Spleen (tissue), 7 donors: ENCODE measurements at regions not wholly inside any gene's neighbourhood (a gene's known extent, or its start where the extent isn't known, plus 50 kb on each side); places are given as distances from the start of the nearest gene placed in this dataset.

Experiments
- POLR2A ChIP-seq, 3 donors: fragments of 450-650 bp; IDR thresholded peaks; one replicate each; pipeline ENCODE4 v1.5.1; 2017; ENCODE audit warnings: antibody characterized with exemption in 3 of 3, mild to moderate bottlenecking in 1 of 3
- POLR2AphosphoS5 ChIP-seq, 3 donors: sonication (generic); formaldehyde crosslinking; IDR thresholded peaks; one replicate each; pipeline ENCODE4 v1.5.1; 2017; ENCODE audit warnings: antibody characterized with exemption in 3 of 3
- TF ChIP-seq, protein P1 (sequence below), 11 experiments: fragments of 200-600 bp in 7 of 11; fragments of 450-650 bp in 4 of 11; sonication (generic) in 4 of 11; IDR thresholded peaks in 8 of 11; conservative IDR thresholded peaks in 3 of 11; 1 replicate in 7 of 11; 2 replicates in 4 of 11; pipeline versions ENCODE4 v1.4.0 to v1.8.0; 2016 to 2021; ENCODE audit warnings: antibody characterized with exemption in 11 of 11, inconsistent platforms in 4 of 11, mild to moderate bottlenecking in 1 of 11
- donor health status: DM: no; HTN: no; CAD: no; lungs with moderate emphysema.
- donor health status: DM: no; HTN: no; CAD: no.
- donor health status: DM: no; HTN: no; CAD: no.

DNA sequence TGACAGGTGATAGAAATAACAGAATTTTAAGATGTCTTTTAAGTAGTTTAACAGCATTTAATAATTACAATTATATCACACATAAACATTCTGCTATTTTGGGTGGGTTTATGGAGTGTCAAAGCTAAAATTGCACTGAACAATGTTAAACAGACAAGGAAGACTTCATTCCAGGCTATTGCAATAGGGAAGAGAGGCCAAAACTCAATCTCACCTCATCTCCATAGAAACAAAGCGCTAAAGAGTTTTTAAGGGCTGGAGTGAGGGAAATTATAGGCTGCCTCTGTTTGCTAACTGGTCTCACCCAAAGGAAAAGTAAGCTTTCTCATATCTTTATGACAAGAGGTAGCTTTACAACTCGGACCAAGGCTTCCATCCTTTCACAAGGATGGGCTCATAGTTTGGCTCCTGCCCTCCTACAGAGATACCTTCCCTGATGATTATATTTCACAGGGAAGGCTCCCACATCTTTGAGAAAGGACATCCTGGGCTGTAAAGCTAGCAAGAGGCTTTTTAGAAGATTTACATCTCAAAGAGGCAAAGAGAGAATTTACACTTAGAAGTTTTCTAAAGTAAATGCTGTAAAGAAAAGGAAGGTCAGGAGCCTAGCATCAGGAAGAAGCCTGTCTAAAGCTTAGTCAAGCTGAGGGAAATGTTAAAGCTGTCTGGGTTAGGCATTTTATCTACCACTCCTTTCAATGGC, 350.2 kb upstream of the IMPG1 start:
- TF ChIP-seq, protein P1, sequence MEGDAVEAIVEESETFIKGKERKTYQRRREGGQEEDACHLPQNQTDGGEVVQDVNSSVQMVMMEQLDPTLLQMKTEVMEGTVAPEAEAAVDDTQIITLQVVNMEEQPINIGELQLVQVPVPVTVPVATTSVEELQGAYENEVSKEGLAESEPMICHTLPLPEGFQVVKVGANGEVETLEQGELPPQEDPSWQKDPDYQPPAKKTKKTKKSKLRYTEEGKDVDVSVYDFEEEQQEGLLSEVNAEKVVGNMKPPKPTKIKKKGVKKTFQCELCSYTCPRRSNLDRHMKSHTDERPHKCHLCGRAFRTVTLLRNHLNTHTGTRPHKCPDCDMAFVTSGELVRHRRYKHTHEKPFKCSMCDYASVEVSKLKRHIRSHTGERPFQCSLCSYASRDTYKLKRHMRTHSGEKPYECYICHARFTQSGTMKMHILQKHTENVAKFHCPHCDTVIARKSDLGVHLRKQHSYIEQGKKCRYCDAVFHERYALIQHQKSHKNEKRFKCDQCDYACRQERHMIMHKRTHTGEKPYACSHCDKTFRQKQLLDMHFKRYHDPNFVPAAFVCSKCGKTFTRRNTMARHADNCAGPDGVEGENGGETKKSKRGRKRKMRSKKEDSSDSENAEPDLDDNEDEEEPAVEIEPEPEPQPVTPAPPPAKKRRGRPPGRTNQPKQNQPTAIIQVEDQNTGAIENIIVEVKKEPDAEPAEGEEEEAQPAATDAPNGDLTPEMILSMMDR (IDR thresholded peaks at IDR 0.05 in 8 of 11, conservative IDR thresholded peaks at IDR 0.05 in 3 of 11): no peak
- TF ChIP-seq POLR2A (IDR thresholded peaks at IDR 0.05) (no peak), POLR2AphosphoS5 (IDR thresholded peaks at IDR 0.05) (no peak)
